Left ventricle myocardium inferior (tissue), 1 donor: ENCODE measurements at regions not wholly inside any gene's neighbourhood (a gene's known extent, or its start where the extent isn't known, plus 50 kb on each side); places are given as distances from the start of the nearest gene placed in this dataset.

Source experiments
- DNase-seq: peaks from one replicate; pipeline ENCODE4 v3.0.0-alpha.2; 2020
- H3K27ac ChIP-seq: fragments of 200-600 bp; replicated peaks from 2 replicates; pipeline ENCODE4 v1.8.0; 2021
- H3K27me3 ChIP-seq: fragments of 200-600 bp; 2 replicates; pipeline ENCODE4 v1.8.0; 2021; ENCODE audit warnings: low read depth
- H3K36me3 ChIP-seq: fragments of 200-600 bp; 2 replicates; pipeline ENCODE4 v1.8.0; 2021
- H3K4me1 ChIP-seq: fragments of 200-600 bp; 2 replicates; pipeline ENCODE4 v1.8.0; 2021
- H3K4me3 ChIP-seq: fragments of 200-600 bp; 2 replicates; pipeline ENCODE4 v1.8.0; 2021; ENCODE audit warnings: mild to moderate bottlenecking, moderate library complexity
- H3K9me3 ChIP-seq: fragments of 200-600 bp; replicated peaks from 2 replicates; pipeline ENCODE4 v1.8.0; 2021
- CTCF ChIP-seq: fragments of 200-600 bp; IDR thresholded peaks from 2 replicates; pipeline ENCODE4 v1.8.0; 2021; ENCODE audit warnings: antibody characterized with exemption, mild to moderate bottlenecking, borderline replicate concordance
- intact Hi-C: fragments of 100-400 bp; cut with micrococcal nuclease; formaldehyde crosslinking; loops from one replicate; pipeline ENCODE4 v1.11.0; 2022
- donor health status: DM: no; HTN: yes; CAD: no; lungs with severe emphysema.

- no peak for DNase-seq
- Histone ChIP-seq H3K27ac (no peak overlapping the region), H3K36me3 (no peaks in the 10 kb centered on the region), H3K4me1 (no peaks in the 10 kb centered on the region), H3K4me3 (no peak overlapping the region), H3K9me3 (no peaks in the 10 kb centered on the region), H3K27me3 (no peaks in the 10 kb centered on the region)
- no peak for TF ChIP-seq CTCF
- intact Hi-C loops, result no loop called here
These were observed 125.4 kb upstream of the BOD1 start for GRCh38 chr5:173741729-173742431.

- no peak for DNase-seq
- Histone ChIP-seq H3K27ac (no peak overlapping the region), H3K4me1 (no peaks in the 10 kb centered on the region), H3K9me3 (no peaks in the 10 kb centered on the region), H3K27me3 (no peaks in the 10 kb centered on the region), H3K36me3 (no peaks in the 10 kb centered on the region), H3K4me3 (no peak overlapping the region)
- TF ChIP-seq CTCF, result no peak
- intact Hi-C loops, result no loop called here
These were observed 126.0 kb upstream of the BOD1 start for GRCh38 chr5:173742432-173742816.

- TF ChIP-seq CTCF, result no peak
- no peaks in the 10 kb centered on the region for H3K4me1 ChIP-seq
- H3K36me3 ChIP-seq, result no peaks in the 10 kb centered on the region
- no peak overlapping the region for H3K4me3 ChIP-seq
- H3K9me3 ChIP-seq, result no peaks in the 10 kb centered on the region
- no peak overlapping the region for H3K27ac ChIP-seq
- no peaks in the 10 kb centered on the region for H3K27me3 ChIP-seq
- DNase-seq, result no peak
- intact Hi-C loops, result no loop called here
These were observed 127.3 kb upstream of the BOD1 start for GRCh38 chr5:173743641-173744343.

- Histone ChIP-seq H3K36me3 (no peaks in the 10 kb centered on the region), H3K27ac (no peak overlapping the region), H3K27me3 (no peaks in the 10 kb centered on the region), H3K9me3 (no peaks in the 10 kb centered on the region), H3K4me3 (no peak overlapping the region), H3K4me1 (no peaks in the 10 kb centered on the region)
- intact Hi-C loops, result no loop called here
- TF ChIP-seq CTCF, result no peak
- no peak for DNase-seq
These were observed 128.1 kb upstream of the BOD1 start for GRCh38 chr5:173744551-173744950.

GRCh38 chr5:173745123-173745522 is 128.7 kb upstream of the BOD1 start:
- H3K9me3 ChIP-seq, result no peaks in the 10 kb centered on the region
- H3K27ac ChIP-seq, result no peak overlapping the region
- intact Hi-C loops, result no loop called here
- H3K4me3 ChIP-seq, result no peak overlapping the region
- no peak for DNase-seq
- no peaks in the 10 kb centered on the region for H3K27me3 ChIP-seq
- no peaks in the 10 kb centered on the region for H3K36me3 ChIP-seq
- TF ChIP-seq CTCF, result no peak
- H3K4me1 ChIP-seq, result no peaks in the 10 kb centered on the region
